Heart right ventricle (tissue), 16 donors: ENCODE measurements at regions not wholly inside any gene's neighbourhood (a gene's known extent, or its start where the extent isn't known, plus 50 kb on each side); places are given as distances from the start of the nearest gene placed in this dataset.
"Not testable (repeated sequence)": the region's sequence is repeated elsewhere in the genome, so short reads cannot be mapped to it uniquely, and the experiment has no call there.

Experiments
- ATAC-seq, 8 donors: fragments of 200-7000 bp; cut with Tn5 transposase; one replicate each; pipeline ENCODE4 v1.9.1; 2020; ENCODE audit warnings: mild to moderate bottlenecking in 8 of 8, moderate library complexity in 8 of 8, moderate number of reproducible peaks in 1 of 8
- DNase-seq, 2 donors: peaks; one replicate each; pipeline ENCODE4 v3.0.0-alpha.2; 2020
- H3K27ac ChIP-seq, 10 donors: fragments of 200-600 bp; sonication (generic) in 2 of 10; one replicate each; pipeline versions ENCODE4 v1.5.0 to v1.8.0; 2020 to 2022; ENCODE audit warnings: mild to moderate bottlenecking in 3 of 10
- H3K27me3 ChIP-seq, 7 donors: fragments of 200-600 bp; one replicate each; pipeline ENCODE4 v1.8.0; 2021 to 2022; ENCODE audit warnings: mild to moderate bottlenecking in 2 of 7
- H3K36me3 ChIP-seq, 9 donors: fragments of 200-600 bp; sonication (generic) in 1 of 9; one replicate each; pipeline versions ENCODE4 v1.5.0 to v1.8.0; 2020 to 2022; ENCODE audit warnings: mild to moderate bottlenecking in 2 of 9
- H3K4me1 ChIP-seq, 9 donors: fragments of 200-600 bp; sonication (generic) in 1 of 9; one replicate each; pipeline versions ENCODE4 v1.5.0 to v1.8.0; 2020 to 2022; ENCODE audit warnings: mild to moderate bottlenecking in 4 of 9
- H3K4me3 ChIP-seq, 10 donors: fragments of 200-600 bp; sonication (generic) in 2 of 10; one replicate each; pipeline versions ENCODE4 v1.5.0 to v1.8.0; 2020 to 2022; ENCODE audit warnings: mild to moderate bottlenecking in 7 of 10, moderate library complexity in 2 of 10
- H3K9me3 ChIP-seq, 11 donors: fragments of 200-600 bp in 10 of 11; sonication (generic) in 2 of 11; one replicate each; pipeline versions ENCODE4 v1.5.0 to v1.8.0; 2013 to 2022; ENCODE audit warnings: mild to moderate bottlenecking in 2 of 11, control low read depth in 1 of 11, moderate library complexity in 1 of 11
- WGBS, 2 donors: extraction: QIAGEN DNeasy Blood & Tissue Kit; methylation state at CpG; one replicate each; pipeline ENCODE4 v1.1.7; 2013; ENCODE audit warnings: inconsistent platforms in 1 of 2; 5-methylcytosine and 5-hydroxymethylcytosine counted together
- intact Hi-C, 10 donors: fragments of 100-400 bp; cut with DNase I; formaldehyde crosslinking; loops; one replicate each; pipeline versions ENCODE4 v1.11.1 to v1.14.2; 2022
- TF ChIP-seq, protein P1 (sequence below), 9 donors: fragments of 200-600 bp; sonication (generic) in 2 of 9; IDR thresholded peaks; one replicate each; pipeline versions ENCODE4 v1.5.0 to v1.8.0; 2021 to 2022; ENCODE audit warnings: antibody characterized with exemption in 9 of 9, mild to moderate bottlenecking in 5 of 9, moderate library complexity in 1 of 9
- donor health status: Arrhythmogenic right ventricular cardiomyopathy.
- donor health status: ischemic (EF 13 %, LVEDD 7.1; RV severe dilation, severe dysfunction).
- donor health status: healthy with polysubstance abuse.
- donor health status: DM: no; HTN: yes; CAD: no.
- donor health status: DM: no; HTN: no; CAD: no.
- donor health status: ischemic (EF 25% LVEDD 6.9; RV normal size, moderate dysfunction).
- donor health status: ischemic (EF 25% LVEDD 5.7; RV mildly dilated, moderate dysfunction).
- donor health status: healthy.
- donor health status: DM: yes; HTN: yes; CAD: no.
- donor health status: Ischemic cardiomyopathy.
- donor health status: ischemic (EF 35%, LVEDD 5.7; RV mildly dilated, moderate dysfunction).
- donor health status: nonischemic (EF 11% LVEDD 7.7; RV severe dilation, severe dysfunction).
- donor health status: DM: yes; HTN: yes; CAD: no.
- donor health status: PGD.
- donor health status: ischemic (EF 29% LVEDD 5.4; RV normal size, mild dysfunction).
- donor health status: nonischemic (EF 23%, LVEDD 6.1; RV moderate dilation, normal function).

DNA sequence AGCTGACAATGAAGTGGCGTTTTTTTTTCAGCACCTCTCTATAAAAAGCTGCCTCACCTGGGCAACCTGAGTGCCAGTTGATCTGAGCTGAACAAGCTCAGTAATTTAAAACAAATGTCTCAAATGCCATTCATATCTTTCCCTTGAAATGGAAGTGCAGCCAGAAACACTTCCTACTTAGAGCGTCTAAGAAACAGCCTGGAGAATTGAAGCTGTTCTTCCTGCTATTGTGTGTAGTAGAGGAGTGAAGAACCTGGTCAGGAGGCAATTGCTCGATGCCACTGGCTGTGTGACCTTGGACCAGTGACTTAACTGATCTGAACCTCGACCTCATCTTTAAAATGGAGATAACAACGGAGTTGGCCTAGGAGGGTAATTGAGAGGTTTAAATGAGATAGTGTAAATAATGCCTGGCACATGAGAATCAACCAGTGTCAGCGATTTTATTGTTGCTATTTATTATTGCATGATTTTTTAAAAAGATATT, 95.4 kb upstream of the FOXQ1 start:
- Histone ChIP-seq H3K9me3 (no peaks in the 10 kb centered on the region), H3K27ac (no peak overlapping the region), H3K36me3 (no peaks in the 10 kb centered on the region), H3K27me3 (no peaks in the 10 kb centered on the region), H3K4me3 (no peak overlapping the region), H3K4me1 (no peaks in the 10 kb centered on the region)
- no peak for DNase-seq
- intact Hi-C loops: no loop called here
- 46 to 59% methylated on average over 6 of the region's 6 CpGs for WGBS, 2 donors
- ATAC-seq: no peak
- TF ChIP-seq, protein P1, sequence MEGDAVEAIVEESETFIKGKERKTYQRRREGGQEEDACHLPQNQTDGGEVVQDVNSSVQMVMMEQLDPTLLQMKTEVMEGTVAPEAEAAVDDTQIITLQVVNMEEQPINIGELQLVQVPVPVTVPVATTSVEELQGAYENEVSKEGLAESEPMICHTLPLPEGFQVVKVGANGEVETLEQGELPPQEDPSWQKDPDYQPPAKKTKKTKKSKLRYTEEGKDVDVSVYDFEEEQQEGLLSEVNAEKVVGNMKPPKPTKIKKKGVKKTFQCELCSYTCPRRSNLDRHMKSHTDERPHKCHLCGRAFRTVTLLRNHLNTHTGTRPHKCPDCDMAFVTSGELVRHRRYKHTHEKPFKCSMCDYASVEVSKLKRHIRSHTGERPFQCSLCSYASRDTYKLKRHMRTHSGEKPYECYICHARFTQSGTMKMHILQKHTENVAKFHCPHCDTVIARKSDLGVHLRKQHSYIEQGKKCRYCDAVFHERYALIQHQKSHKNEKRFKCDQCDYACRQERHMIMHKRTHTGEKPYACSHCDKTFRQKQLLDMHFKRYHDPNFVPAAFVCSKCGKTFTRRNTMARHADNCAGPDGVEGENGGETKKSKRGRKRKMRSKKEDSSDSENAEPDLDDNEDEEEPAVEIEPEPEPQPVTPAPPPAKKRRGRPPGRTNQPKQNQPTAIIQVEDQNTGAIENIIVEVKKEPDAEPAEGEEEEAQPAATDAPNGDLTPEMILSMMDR (IDR thresholded peaks at IDR 0.05): no peak

DNA sequence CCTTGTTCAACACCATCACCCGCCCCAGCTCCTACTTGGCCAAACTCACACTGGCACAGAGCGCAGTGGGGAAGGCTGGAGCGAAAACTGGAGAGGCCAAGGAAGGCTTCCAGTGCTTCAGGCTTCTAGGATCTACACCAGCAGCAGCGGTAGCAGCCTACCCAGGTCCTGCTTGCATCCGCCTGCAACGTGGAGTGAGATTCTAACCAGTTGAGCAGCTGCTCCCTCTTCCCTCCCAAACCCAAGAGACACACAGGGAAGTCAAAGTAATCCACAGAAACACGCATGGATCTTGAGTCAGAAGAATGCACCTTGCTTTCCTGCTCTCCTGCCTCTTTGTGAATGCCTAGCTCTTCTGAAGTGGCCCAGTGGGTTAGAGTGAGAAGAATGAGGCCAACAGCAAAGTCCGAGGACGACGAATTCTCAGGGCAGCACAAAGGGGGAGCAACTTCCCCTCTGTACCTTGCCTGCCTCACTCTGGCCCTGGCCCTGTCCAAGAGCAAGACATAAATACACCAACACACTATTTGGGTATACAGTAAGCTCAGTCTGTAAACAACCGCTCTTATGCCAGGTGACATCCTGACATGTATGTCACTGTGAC, 95.9 kb upstream of the FOXQ1 start:
- ATAC-seq: no peak
- H3K4me3 ChIP-seq: no peak overlapping the region
- intact Hi-C loops: no loop called here
- no peaks in the 10 kb centered on the region for H3K4me1 ChIP-seq
- no peaks in the 10 kb centered on the region for H3K9me3 ChIP-seq
- TF ChIP-seq, protein P1 (IDR thresholded peaks at IDR 0.05): no peak
- WGBS, 2 donors: 79 to 83% methylated on average over 11 of the region's 11 CpGs
- H3K27me3 ChIP-seq: peaks cover 0 to 3% (median 0%) of the 10 kb centered on the region in 7 donors
- H3K27ac ChIP-seq: no peak overlapping the region
- no peak for DNase-seq
- H3K36me3 ChIP-seq: no peaks in the 10 kb centered on the region

DNA sequence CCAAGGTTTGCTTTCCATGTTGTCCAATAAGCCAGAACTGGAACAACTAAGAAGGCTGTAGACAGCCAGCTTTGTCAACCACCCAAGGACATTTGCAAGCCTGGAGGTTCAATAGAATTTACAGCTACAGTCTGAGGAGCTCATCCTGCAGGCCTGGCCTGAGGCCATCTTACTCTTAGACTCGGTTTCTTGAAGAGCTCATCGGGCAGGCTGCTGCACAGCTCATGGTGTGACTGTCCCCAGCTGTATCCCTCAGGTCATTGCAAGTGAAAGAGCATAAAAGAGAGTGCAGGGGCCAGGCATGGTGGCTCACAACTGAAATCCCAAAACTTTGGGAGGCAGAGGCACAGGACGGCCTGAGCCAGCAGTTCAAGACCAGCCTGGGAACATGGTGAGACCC, 96.9 kb upstream of the FOXQ1 start:
- no peaks in the 10 kb centered on the region for H3K36me3 ChIP-seq
- TF ChIP-seq, protein P1 (IDR thresholded peaks at IDR 0.05): no peak
- no peaks in the 10 kb centered on the region for H3K9me3 ChIP-seq
- DNase-seq: no peak
- 78 to 87% methylated on average over 3 of the region's 3 CpGs for WGBS, 2 donors
- H3K27ac ChIP-seq: no peak overlapping the region
- no peak overlapping the region for H3K4me3 ChIP-seq
- no peaks in the 10 kb centered on the region for H3K4me1 ChIP-seq
- H3K27me3 ChIP-seq: peaks cover 0 to 7% (median 0%) of the 10 kb centered on the region in 7 donors
- no peak for ATAC-seq
- intact Hi-C loops: no loop called here

DNA sequence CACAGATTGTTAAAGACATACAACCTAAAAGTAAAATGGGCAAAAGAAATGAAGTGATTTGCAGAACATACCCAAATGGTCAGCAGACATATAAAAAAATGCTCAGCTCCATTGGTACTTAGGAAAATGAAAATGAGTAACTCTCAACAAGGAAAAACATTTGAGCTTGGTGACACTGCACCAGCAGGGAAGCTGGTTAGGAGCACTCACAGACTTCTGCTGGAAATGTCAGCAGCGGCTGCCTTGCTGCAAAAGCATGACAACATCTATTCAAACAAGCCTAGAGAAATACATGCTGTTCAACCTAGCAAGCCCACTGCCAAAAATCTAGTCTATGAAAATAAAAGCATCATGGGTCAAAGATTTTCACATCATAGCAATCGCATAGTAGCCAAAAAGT, 99.0 kb upstream of the FOXQ1 start:
- TF ChIP-seq, protein P1 (IDR thresholded peaks at IDR 0.05): no peak
- Histone ChIP-seq H3K9me3 (no peaks in the 10 kb centered on the region), H3K4me1 (no peaks in the 10 kb centered on the region), H3K36me3 (no peaks in the 10 kb centered on the region), H3K27ac (no peak overlapping the region), H3K4me3 (no peak overlapping the region), H3K27me3 (peaks cover 0 to 23% (median 9%) of the 10 kb centered on the region in 7 donors)
- no peak for ATAC-seq
- WGBS, 2 donors: 25 to 47% methylated on average over 2 of the region's 2 CpGs
- intact Hi-C loops: no loop called here
- no peak for DNase-seq

DNA sequence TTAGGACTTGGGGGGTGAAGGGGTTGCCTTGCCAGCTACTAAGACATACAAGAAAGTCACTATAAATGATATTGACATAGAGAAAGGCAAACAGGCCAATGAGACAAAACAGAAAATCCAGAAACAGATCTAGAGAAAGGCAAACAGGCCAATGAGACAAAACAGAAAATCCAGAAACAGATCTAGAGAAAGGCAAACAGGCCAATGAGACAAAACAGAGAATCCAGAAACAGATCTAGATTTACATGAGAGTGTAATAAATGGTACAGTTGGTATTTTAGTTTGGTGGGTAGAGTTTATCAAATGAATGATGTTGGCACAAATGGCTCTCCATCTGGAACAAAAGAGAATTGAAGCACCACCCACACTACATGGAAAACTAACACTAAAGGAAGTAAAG, 99.8 kb upstream of the FOXQ1 start:
- intact Hi-C loops, H3K4me3 ChIP-seq, H3K36me3 ChIP-seq, H3K9me3 ChIP-seq, DNase-seq, ATAC-seq, H3K27ac ChIP-seq, H3K4me1 ChIP-seq: not testable (repeated sequence)
- peaks cover 0 to 28% (median 10%) of the 10 kb centered on the region in 7 donors for H3K27me3 ChIP-seq

DNA sequence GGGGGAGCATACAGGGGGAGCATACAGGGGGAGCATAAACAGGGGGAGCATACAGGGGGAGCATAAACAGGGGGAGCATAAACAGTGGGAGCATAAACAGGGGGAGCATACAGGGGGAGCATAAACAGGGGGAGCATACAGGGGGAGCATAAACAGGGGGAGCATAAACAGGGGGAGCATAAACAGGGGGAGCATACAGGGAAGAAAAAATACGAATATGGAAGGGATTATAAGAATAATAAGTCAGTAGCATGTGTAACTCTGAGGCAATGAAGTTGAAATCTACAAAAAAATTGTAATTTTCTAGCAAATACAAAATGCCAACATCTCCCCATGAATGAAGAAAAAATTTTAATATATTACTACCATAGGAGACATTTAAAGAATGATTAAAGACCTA, 101.3 kb upstream of the FOXQ1 start:
- H3K36me3 ChIP-seq, intact Hi-C loops, H3K4me3 ChIP-seq, DNase-seq, H3K4me1 ChIP-seq, ATAC-seq, H3K27ac ChIP-seq, H3K9me3 ChIP-seq: not testable (repeated sequence)
- WGBS, 2 donors: 68 to 77% methylated on average over 1 of the region's 1 CpG
- peaks cover 0 to 40% (median 19%) of the 10 kb centered on the region in 7 donors for H3K27me3 ChIP-seq
